Muscle of back (tissue), 3 donors: ENCODE measurements at regions not wholly inside any gene's neighbourhood (a gene's known extent, or its start where the extent isn't known, plus 50 kb on each side); places are given as distances from the start of the nearest gene placed in this dataset.

Experiments used
- DNase-seq, 3 donors: peaks; one replicate each; pipeline versions ENCODE4 v3.0.0 to v3.0.0-alpha.2; 2013

DNA sequence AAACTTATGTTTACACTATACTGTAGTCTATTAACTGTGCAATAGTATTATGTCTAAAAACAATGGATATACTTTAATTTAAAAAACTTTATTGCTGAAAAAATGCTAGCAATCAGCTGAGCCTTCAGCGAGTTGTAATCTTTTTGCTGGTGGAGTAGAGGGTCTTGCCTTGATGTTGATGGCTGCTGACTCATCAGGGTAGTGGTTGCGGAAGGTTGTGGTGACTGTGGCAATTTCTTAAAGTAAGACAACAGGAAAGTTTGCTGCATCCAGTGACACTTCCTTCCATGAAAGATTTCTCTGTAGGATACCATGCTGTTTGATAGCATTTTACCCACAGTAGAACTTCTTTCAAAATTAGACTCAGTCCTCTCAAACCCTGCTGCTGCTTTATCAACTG is 234.7 kb upstream of the CSF3R start:
- no peak for DNase-seq

DNA sequence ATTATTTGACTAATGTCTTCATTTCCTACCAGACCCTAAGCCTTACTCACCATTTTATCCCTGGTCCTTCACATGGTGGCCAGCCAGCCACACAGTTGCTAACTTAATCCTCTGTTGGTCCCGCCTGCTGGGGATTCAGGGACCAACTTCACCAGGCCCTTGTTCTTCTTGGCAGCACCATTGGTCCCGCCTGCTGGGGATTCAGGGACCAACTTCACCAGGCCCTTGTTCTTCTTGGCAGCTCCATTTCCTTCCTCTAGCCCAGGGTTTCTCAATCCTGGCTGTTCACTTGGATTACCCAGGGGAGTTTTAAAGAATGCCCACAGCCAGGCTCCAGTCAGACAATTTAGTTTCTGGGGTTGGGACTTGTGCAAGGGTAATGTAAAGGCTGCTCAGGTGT is 233.1 kb upstream of the CSF3R start:
- DNase-seq: no peak

DNA sequence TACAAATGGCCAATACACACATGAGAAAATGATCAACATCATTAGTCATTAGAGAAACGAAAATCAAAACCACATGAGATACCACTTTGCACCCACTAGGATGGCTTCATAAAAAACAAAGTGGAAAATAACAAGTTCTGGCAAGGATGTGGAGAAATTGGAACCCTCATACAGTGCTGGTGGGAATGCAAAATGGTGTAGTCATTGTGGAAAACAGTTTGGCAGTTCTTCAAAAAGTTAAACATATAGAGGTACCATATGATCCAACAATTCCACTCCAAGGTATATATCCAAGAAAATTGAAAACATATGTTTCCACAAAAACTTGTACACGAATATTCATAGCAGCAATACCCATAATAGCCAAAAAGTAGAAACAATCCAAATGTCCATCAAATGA is 231.6 kb upstream of the CSF3R start:
- DNase-seq: no peak

DNA sequence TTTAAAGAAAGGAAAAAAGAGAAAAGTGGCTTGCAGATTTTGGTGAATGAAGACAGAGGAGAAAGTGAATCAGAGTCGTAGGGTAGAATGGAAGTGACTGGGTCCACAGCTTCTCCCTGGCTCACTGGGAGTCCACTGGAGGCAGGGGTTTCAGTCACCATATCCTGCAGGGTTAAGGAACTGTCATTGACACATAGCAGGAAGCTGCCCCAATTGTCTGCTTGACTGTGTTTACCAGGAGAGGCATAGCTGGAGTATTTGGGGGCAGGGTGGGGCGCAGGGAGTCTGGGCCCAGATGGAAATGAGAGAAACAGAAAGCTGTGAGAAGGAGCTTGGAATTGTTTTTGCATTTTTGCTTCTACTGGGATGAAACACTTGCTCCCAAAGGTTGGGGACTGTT is 228.8 kb upstream of the CSF3R start:
- DNase-seq: peak in 1 of 3 donors; percentile 20

DNA sequence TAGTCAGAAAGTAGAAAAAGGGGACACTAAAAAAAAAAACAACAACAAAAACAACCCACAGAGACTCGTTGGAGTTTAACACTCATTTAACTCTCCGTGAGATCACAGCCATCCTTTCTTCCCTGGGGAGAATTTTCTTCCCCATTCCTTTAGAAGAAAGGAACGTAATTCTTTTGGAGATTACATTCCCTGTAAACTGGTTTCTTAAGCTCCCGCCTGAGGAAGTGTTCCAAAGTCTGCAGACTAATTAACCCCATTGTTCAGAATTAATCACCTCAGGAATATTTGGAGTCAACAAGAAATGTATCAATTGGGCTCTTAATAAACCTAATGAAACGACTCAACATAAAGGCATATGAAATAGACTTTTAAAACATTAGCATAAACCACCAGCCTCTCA is 228.2 kb upstream of the CSF3R start:
- no peak for DNase-seq

DNA sequence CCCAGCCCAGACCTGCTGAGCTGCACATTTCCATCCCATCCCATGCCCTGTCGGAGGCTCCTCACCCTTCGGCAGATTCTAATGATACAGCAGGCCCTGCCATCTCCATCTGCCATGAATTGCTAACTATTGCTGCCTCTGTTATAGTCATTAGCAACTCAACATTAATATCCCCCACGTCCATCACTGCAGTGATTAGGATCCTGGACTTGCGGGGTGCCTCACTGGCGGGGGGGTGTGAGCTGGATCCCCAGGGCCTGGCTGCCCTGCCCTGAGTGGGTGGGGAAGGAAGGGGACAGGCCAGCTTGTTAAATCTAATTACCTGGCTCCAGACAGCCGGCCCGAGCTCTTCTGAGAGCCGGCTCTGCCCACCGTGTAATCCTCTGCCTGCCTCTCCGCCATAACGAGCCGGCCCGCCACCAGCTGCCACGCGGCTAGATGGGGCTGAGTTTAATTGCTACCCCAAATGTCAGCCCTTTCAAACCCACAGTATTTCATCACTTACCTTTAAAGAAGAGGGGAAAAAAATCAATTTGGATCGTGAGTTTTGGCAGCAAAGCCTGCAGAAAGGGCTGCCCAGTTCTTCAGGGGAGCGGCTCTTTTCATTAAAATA is 227.3 kb upstream of the CSF3R start:
- DNase-seq: peak in 1 of 3 donors; percentile 43

DNA sequence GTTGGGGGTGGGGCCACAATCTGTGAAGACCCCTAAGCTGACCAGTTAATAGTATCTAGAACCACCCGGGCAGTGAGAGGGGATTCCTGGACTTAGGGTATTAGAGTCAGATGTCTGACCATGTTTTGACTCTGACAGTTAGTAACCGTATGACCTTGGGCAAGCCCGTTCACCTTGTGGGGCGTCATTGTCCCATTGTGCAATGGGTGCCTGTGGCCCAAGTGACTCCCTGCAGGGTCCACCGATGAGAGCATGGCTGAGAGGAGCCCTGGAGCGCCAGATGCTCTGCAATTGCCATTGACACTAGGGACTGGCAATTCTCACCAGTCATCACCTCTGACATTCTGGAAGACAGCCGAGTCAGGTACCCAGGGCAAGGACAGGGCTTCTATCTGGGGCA is 225.9 kb upstream of the CSF3R start:
- no peak for DNase-seq

DNA sequence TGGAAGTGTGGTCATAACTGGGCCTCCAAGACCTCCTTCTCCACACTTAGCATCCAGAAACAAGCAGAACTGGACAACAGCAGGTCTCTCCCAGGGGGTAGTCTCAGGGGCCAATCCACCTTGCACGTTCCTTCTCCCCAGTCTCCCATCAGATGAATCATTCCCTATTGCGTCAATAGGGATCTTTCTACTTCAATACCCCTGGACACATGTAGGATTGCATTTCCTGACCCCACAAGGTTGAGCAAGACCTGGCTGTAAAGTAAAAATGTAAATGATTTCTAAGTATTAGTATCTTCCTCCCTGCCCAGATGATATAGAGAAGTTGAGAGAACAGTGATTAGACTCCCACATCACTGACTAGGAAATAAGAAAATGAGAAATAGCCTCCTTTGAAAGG is 224.5 kb upstream of the CSF3R start:
- DNase-seq: no peak

DNA sequence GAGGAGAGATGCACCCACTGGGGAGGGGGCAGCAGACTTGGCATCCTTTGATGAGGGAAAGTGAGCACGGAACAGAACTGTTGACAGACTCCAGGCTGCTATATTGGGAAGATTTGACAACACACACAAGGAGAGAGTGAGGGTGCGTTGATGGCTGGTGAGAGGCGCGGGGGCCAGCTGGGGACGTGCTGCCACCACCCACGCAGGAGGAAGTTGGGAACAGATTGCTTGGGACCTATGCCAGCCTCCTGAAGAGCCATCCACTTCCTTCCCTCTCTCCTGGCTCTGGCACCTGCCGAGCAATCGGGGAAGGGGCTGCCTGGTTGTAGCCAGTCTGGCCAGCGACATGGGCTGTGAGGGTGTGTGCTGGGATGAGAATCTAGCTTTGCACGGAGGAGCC is 223.7 kb upstream of the CSF3R start:
- DNase-seq: no peak

DNA sequence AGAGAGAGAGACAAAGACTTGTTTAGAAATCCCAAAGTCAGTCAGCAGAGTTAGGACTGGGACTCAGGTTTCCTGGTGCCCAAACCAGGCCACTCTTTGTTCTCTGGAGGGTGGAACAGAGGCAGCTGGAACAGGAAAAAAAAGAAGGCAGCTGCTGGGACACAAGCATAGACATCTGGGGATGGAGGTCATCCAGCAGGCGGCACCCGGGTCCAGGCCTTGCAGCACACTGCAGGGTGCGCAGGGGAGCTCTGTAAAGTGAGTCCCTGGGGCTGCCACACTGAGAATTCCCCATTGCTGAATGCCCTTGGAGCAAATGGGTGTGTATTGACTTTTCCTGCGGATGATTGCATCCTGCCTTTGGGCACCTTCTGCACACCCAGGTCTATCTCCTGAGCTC is 222.9 kb upstream of the CSF3R start:
- no peak for DNase-seq

DNA sequence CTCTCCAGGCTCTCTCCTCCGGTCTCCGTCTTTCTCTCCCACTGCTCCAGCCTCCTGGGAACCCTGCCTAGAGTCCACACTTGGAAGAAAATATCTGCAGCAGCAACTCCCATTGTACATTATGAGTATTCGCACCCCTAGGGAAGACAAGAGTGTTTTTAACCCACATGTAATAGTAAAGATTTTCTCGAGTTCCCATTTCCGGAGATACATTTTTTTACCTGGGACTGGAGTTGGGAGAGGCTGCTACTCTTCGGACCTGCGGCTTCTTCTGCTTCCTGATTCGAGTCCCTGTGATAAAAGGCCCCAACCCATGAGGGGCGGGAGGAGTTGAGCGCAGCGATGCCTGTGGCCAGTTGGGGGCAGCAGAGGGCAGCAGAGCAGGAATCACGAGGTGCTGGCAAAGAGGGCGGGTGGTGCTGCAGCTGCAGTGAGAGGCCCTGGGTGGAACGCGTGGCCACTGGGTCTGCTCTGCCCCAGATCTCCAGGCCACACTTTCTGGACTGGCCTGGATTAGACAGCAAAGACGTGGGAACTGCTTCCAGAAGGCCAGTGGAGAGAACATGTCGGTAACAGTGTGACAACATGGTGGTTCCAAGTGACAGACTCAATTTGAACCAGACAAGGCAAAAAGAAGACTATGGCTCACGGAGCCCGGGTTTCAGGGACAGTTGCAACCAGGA is 221.0 kb upstream of the CSF3R start:
- peak; percentile 33 to 85 (median 71) for DNase-seq

DNA sequence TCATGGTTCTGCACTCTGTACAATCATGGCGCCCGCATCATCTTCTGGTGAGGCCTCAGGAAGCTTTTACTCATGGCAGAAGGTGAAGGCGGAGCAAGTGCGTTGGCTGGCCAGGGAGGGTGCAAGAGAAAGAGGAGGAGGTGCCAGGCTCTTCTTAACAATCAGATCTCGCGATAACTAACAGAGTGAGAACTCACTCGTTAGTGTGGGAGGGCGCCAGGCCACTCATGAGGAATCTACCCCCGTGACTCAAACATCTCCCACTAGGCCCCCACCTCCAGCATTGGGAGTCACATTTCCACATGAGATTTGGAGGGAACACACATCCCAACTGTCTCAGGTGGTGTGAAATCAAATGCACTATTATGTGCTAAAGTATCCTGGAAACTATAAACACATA is 220.2 kb upstream of the CSF3R start:
- no peak for DNase-seq

DNA sequence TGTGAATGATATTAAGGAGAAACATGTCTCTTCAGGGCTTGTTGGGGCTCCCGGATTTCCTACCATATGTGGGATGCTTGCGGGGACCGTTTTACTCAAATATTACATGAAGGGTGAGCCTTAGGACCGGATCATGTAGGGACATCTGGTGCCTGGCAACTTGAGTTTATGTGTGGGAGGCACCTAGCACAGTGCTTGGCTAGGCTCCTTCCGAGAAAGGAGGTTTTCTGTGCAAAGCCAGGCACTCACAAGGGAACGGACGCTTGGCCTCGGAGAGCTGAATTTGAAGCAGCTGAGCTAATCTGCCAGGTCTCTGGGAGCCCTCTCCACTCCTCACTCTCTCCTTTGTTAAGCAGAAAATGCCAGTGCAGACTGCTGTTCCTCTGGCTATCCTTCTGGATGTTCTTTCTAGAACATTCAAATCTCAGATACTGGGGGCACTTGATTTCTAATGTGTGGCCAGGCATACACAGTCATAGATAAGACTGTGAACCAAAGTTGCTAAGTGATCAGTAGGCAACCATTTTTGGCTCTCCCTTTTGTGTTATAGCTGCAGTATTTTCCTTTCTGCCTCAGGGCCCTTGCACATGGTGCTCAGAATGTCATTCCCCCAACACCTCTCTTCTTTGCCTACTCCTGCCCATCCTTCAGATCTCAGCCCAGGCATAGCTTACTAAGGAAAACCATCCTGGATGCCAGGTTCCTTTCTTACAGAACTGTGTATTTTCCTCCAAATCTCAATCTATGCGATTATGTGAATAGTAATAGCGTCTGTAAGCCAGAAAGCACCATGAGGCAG is 216.6 kb upstream of the CSF3R start:
- DNase-seq: no peak

DNA sequence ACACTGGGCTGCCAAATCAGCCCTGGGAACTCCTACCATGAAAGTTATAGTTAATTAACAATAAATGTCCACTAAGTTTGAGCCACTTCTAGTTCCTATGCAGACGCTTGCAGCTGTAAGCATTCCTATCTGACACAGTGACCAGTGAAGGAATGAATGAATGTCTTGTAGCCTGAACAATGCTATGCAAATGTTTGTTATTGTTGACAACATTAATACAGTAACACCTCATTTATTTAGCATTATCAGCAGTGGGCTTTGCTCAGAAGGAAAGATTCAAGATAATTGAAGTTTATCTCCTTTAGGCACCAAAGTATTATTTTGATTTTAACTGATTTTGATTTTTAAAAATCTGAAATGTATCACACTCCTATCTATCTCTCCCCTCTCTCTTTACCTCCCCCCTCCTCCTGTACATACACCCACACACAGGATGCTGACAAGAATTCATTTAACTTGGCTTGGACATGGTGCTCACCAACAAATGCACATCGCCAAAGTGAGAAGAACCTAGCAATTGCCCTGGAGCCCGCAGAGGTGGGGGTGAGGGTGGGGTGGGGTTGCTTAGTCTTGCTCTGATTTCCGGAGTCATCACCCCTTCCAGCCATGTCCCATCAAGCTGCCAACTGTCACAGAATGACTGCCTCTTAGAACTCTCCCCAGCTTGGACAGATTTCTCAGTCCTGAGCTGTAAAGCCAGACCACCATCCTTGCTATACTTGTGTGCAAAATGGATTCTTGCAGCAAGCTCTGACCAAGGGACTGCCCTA is 215.3 kb upstream of the CSF3R start:
- no peak for DNase-seq

DNA sequence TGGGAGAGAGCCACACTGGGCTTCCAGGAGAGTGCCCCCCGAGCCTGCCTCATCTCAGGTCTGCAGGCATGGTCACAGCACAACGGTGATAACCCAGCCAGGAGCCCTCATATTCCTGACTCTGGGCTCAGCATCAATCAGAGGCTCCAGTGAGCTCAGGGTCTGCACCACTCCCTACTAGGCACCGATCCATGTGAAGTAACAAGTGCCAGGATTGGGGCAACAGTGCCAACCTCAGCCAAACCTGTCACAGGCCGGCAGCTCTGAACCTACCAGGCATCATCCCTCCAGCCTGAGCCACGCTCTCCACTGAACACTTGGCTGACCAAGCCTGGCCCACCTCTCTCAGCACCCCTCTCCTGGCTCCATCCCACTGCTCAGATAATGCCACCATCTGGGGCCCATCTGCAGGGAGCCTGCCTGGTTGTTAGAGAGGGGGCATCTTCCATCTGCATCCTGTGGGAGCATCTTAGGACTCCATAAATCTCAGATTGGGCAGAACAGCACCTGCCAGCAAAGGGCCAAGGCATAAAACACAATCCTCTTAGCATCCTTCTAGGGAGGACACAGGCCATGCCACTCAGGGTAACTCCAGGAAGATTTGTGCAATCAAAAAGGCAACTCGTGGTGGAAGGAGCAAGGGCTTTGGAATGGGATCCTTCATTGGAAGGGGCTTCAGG is 213.7 kb upstream of the CSF3R start:
- no peak for DNase-seq

DNA sequence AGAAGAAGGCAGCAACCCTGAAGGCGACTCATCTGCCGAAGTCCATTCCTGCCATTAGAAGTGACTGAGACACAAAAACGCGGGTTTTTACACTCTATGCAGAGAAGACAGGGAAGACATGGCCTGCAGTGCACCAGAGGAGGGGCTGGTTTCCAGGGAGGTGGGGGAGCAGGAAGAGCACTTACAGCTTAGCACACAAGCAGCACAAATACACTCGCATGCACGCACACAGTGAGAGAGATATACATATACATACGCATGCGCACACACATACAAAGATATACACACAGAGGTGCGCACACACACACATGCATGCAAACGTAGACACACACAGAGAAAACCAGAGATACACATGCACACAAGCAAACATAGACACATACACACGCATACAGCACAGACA is 210.9 kb upstream of the CSF3R start:
- DNase-seq: no peak

DNA sequence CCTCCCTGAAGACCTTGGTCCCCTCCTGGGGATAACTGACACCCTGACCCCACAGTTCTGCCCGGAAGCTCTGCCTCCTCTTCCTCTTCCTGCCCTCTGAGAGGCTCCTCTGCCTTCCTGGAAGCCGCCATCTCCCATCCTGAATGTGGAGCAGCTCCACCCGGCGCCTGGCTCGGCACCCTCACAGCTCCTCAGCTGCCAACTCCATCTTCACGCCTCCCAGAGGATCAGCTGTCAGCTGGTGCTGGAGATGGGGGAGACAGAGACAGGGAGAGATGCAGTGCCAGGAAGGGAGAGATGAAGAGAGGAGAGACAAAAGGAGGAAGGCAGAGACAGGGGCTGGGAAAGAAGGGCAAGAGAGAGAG is 210.4 kb upstream of the CSF3R start:
- no peak for DNase-seq

DNA sequence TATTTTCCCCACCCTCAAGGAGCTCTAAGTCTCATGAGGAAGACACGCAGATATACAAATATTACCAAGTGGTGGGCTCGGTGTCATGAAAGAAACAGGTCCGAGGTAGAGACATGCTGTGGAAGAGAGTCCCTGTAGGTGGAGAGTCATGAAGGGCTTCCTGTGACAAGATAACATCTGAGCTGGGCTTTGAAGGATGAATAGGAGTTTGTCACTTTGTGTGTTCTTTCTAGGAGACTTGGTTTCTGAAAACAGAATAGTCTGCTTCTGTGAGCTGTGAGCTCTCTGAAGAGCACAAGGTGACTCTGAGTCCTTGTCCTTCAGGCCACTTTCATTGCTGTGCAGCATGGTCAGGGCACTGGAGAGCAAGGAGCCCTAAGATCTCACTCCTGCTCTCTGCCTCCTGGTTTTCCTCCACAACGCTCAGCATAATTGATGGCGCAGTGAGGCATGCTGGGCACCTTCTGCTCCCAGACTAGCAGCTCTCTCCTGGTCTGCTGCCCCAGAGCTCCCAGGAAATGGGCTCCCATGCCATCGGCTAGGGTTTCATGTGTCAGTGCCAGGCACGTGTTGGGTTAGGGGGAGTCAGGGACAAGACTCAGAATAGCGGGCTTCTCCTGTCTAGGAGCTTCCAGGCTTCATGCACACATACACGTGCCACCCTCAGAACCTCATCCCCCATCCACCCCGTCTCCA is 209.9 kb upstream of the CSF3R start:
- DNase-seq: no peak

DNA sequence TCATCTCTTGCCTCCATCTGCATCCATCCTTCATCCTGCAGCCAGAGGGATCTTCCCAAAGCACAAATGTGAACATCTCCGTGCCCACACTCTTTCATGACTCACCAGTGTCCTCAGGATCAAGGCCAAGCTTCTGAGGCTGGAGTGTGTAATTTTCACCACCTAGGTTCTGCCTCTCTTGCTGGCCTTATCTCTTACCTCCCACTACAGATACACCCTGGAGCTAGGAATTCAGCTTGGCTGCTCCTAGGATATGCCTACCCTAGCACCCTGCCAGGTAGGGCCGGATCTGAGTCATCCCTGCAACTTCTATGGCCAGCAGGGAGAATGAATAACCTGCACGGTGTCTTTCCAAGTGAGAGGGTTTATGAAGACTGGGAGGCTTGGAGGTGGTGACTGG is 208.7 kb upstream of the CSF3R start:
- no peak for DNase-seq

DNA sequence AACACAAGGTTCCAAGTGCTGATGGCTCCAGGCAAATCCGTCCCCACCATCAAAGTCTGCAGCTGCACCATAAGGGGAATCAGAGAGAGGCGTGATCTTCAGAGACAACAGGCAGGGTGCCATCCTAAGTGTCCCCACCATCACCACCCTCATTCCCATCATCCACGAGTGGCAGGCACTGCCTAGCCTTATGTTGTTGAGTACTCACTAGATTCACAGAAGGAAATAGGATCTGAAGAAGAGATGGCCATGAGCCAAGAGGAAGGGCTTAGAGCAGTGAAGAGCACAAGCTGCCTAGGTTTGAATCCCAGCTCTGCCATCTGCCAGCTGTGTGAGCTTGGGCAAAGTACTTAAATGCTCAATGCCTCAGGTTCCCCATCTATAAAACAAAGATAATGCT is 207.3 kb upstream of the CSF3R start:
- no peak for DNase-seq

DNA sequence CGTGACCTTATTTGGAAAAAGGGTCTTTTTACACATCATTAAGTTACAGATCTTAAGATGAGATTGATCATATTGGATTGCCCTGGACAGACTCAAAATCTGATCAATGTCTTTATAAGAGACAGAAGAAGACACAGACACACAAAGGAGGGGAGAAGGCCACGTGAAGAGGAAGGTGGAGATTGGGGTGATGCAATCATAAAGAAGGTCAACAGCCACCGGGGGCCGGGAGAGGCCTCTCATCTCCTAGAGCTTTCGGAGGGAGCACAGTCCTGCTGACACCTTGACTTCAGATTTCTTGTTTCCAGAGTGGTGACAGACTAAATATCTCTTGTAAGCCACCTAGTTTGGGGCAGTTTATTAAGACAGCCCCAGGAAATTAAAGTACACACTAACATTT is 204.6 kb upstream of the CSF3R start:
- DNase-seq: no peak
